IMR-90 (cell line): ENCODE measurements at regions not wholly inside any gene's neighbourhood (a gene's known extent, or its start where the extent isn't known, plus 50 kb on each side); places are given as distances from the start of the nearest gene placed in this dataset.
"Not testable (repeated sequence)": the region's sequence is repeated elsewhere in the genome, so short reads cannot be mapped to it uniquely, and the experiment has no call there.

Experiments
- ATAC-seq: fragments of 200-7000 bp; cut with Tn5 transposase; 2 replicates; pipeline ENCODE4 v1.9.1; 2020; ENCODE audit warnings: low read depth, mild to moderate bottlenecking, moderate library complexity
- BruUV-seq: library from RNA; stranded (reverse); fragments of 400-500 nt; replicated peaks from 2 replicates; lab custom pipeline; 2021; lab: Mats Ljungman, UMichigan
- CTCF ChIA-PET: fragments of 300-600 bp; formaldehyde crosslinking; extraction: SDS; loops from one replicate; lab custom pipeline; 2021; ENCODE audit warnings: antibody characterized with exemption; lab: Yijun Ruan, JAX
- POLR2A ChIA-PET: fragments of 300-600 bp; sonication (Branson Sonifier 250); formaldehyde crosslinking; loops from one replicate; lab custom pipeline; 2022; ENCODE audit warnings: antibody characterized with exemption; ENCODE audit not compliant: unreplicated experiment; lab: Charles Lee
- DNase-seq: peaks from one replicate; pipeline ENCODE4 v3.0.0; 2013
- H2AFZ ChIP-seq: replicated peaks from 2 replicates; pipeline ENCODE3; 2013; ENCODE audit warnings: low read length, mild to moderate bottlenecking; ENCODE audit not compliant: poor library complexity
- H2AK5ac ChIP-seq: 2 replicates; pipeline ENCODE4 v1.6.1; 2013; ENCODE audit warnings: low read depth, low read length, inconsistent platforms
- H2AK9ac ChIP-seq: replicated peaks from 2 replicates; pipeline ENCODE3; 2013; ENCODE audit warnings: mild to moderate bottlenecking, low read depth, low read length, moderate library complexity; ENCODE audit not compliant: poor library complexity
- H2BK120ac ChIP-seq: 2 replicates; pipeline ENCODE4 v1.6.1; 2013; ENCODE audit warnings: low read depth, low read length, inconsistent platforms
- H2BK15ac ChIP-seq: 3 replicates; pipeline ENCODE4 v1.6.1; 2013; ENCODE audit warnings: low read depth, low read length, inconsistent platforms
- H2BK20ac ChIP-seq: 2 replicates; pipeline ENCODE4 v1.6.1; 2013; ENCODE audit warnings: low read depth, mild to moderate bottlenecking, inconsistent platforms, low read length, moderate library complexity
- H2BK5ac ChIP-seq: 2 replicates; pipeline ENCODE4 v1.6.1; 2013; ENCODE audit warnings: mild to moderate bottlenecking, low read depth, low read length, inconsistent platforms; ENCODE audit not compliant: poor library complexity, severe bottlenecking
- H3K14ac ChIP-seq: replicated peaks from 2 replicates; pipeline ENCODE4 v1.6.1; 2013; ENCODE audit warnings: low read depth, low read length, inconsistent platforms
- H3K18ac ChIP-seq: 2 replicates; pipeline ENCODE4 v1.6.1; 2013; ENCODE audit warnings: low read depth, low read length, control low read depth
- H3K23ac ChIP-seq: 2 replicates; pipeline ENCODE4 v1.6.1; 2013; ENCODE audit warnings: low read depth, low read length, inconsistent platforms
- H3K27ac ChIP-seq: 2 replicates; pipeline ENCODE4 v1.5.1; 2013; ENCODE audit warnings: mild to moderate bottlenecking, control low read depth, low read length; ENCODE audit not compliant: insufficient read depth
- H3K27me3 ChIP-seq: 2 replicates; pipeline ENCODE4 v1.6.1; 2013; ENCODE audit warnings: low read length; ENCODE audit not compliant: control insufficient read depth, insufficient read depth
- H3K36me3 ChIP-seq: 2 replicates; pipeline ENCODE4 v1.6.1; 2013; ENCODE audit warnings: low read length, mixed read lengths; ENCODE audit not compliant: control insufficient read depth, insufficient read depth
- H3K4ac ChIP-seq: 2 replicates; pipeline ENCODE4 v1.6.1; 2013; ENCODE audit warnings: low read depth, low read length, inconsistent platforms
- H3K4me1 ChIP-seq: 2 replicates; pipeline ENCODE4 v1.6.1; 2013; ENCODE audit warnings: low read length, mixed read lengths; ENCODE audit not compliant: control insufficient read depth, insufficient read depth
- H3K4me2 ChIP-seq: 2 replicates; pipeline ENCODE4 v1.6.1; 2013; ENCODE audit warnings: low read depth, mild to moderate bottlenecking, control low read depth, low read length, moderate library complexity
- H3K4me3 ChIP-seq: 2 replicates; pipeline ENCODE4 v1.5.1; 2013; ENCODE audit warnings: low read depth, mild to moderate bottlenecking, control low read depth, low read length, moderate library complexity; ENCODE audit not compliant: insufficient read depth
- H3K56ac ChIP-seq: 2 replicates; pipeline ENCODE4 v1.6.1; 2013; ENCODE audit warnings: low read length, inconsistent platforms; ENCODE audit not compliant: insufficient read depth; ENCODE audit errors: extremely low read depth
- H3K79me1 ChIP-seq, 2 experiments: 2 replicates each; pipeline ENCODE4 v1.6.1; 2013; ENCODE audit warnings: low read length in 2 of 2, inconsistent platforms in 1 of 2, low read depth in 1 of 2
- H3K9ac ChIP-seq: 2 replicates; pipeline ENCODE4 v1.6.1; 2013; ENCODE audit warnings: low read depth, low read length, control low read depth
- H3K9me1 ChIP-seq: 2 replicates; pipeline ENCODE4 v1.6.1; 2013; ENCODE audit warnings: low read length, inconsistent platforms; ENCODE audit not compliant: insufficient read depth
- H3K9me3 ChIP-seq: 2 replicates; pipeline ENCODE4 v1.6.1; 2013; ENCODE audit warnings: low read length; ENCODE audit not compliant: control insufficient read depth, insufficient read depth
- H4K20me1 ChIP-seq: 2 replicates; pipeline ENCODE4 v1.6.1; 2013; ENCODE audit warnings: low read length, inconsistent platforms; ENCODE audit not compliant: insufficient read depth
- H4K5ac ChIP-seq: 2 replicates; pipeline ENCODE4 v1.6.1; 2013; ENCODE audit warnings: mild to moderate bottlenecking, low read depth, low read length, control low read depth
- H4K8ac ChIP-seq, 2 experiments: 2 replicates each; pipeline ENCODE4 v1.6.1; 2013; ENCODE audit warnings: low read depth in 2 of 2, low read length in 2 of 2, control low read depth in 1 of 2, inconsistent platforms in 1 of 2
- H4K91ac ChIP-seq: 2 replicates; pipeline ENCODE4 v1.6.1; 2013; ENCODE audit warnings: low read depth, low read length, inconsistent platforms; ENCODE audit not compliant: insufficient read depth
- WGBS, 2 experiments: methylation state at CpG; one replicate each; pipeline versions ENCODE4 v1.1.5 to v1.1.7; 2013; ENCODE audit warnings: missing lambda C conversion rate in 2 of 2; ENCODE audit not compliant: insufficient read length in 1 of 2; ENCODE audit errors: extremely low coverage in 2 of 2; 5-methylcytosine and 5-hydroxymethylcytosine counted together
- dilution Hi-C: fragments of 300-500 bp; cut with HindIII; formaldehyde crosslinking; loops from one replicate; pipeline ENCODE4 v1.14.3; 2018; ENCODE audit warnings: low sequenced_read_pairs; ENCODE audit not compliant: unreplicated experiment
- in situ Hi-C: fragments of 300-500 bp; cut with MboI; formaldehyde crosslinking; loops from 3 replicates; pipeline ENCODE4 v1.14.3; 2019; ENCODE audit warnings: low sequenced_read_pairs, inconsistent platforms, mixed read lengths
- intact Hi-C: fragments of 100-400 bp; cut with micrococcal nuclease; formaldehyde crosslinking; loops from 2 replicates; pipeline ENCODE4 v1.10.0; 2022

- H3K79me1 ChIP-seq, intact Hi-C loops, H3K9ac ChIP-seq, H4K91ac ChIP-seq, H2BK120ac ChIP-seq, H3K4me1 ChIP-seq, H3K56ac ChIP-seq, POLR2A ChIA-PET, H2AFZ ChIP-seq, H3K14ac ChIP-seq, H3K4ac ChIP-seq, in situ Hi-C loops, H3K4me3 ChIP-seq, H4K5ac ChIP-seq, H3K18ac ChIP-seq, dilution Hi-C loops, H3K9me1 ChIP-seq, H3K27ac ChIP-seq, H3K27me3 ChIP-seq, H2BK15ac ChIP-seq, H3K9me3 ChIP-seq, H3K4me2 ChIP-seq, H2AK9ac ChIP-seq, H4K8ac ChIP-seq, H2AK5ac ChIP-seq, H2BK20ac ChIP-seq, H4K20me1 ChIP-seq, DNase-seq, H3K36me3 ChIP-seq, H2BK5ac ChIP-seq, ATAC-seq, BruUV-seq, H3K23ac ChIP-seq: not testable (repeated sequence)
- no CpG with 5 or more reads among the region's 6 CpGs for WGBS, 2 experiments
- CTCF ChIA-PET = interaction anchor here (2.2 kb wide), 1 partner anchor 8 kb away, joined by 7 read pairs; no protein-coding TSS in a partner anchor
Observed at GRCh38 chr6:121740188-121740587, 304.7 kb downstream of the GJA1 start.
